Transverse colon (tissue), 4 donors: ENCODE measurements at regions not wholly inside any gene's neighbourhood (a gene's known extent, or its start where the extent isn't known, plus 50 kb on each side); places are given as distances from the start of the nearest gene placed in this dataset.

ENCODE experiments used
- CTCF ChIP-seq, 5 experiments: fragments of 200-600 bp in 3 of 5; fragments of 450-650 bp in 2 of 5; sonication (generic) in 3 of 5; IDR thresholded peaks; 1 replicate in 2 of 5; 2 replicates in 3 of 5; pipeline ENCODE4 v1.5.1; 2016 to 2017; ENCODE audit warnings: antibody characterized with exemption in 5 of 5, inconsistent platforms in 3 of 5, mild to moderate bottlenecking in 2 of 5, moderate library complexity in 1 of 5
- EP300 ChIP-seq: sonication (generic); formaldehyde crosslinking; IDR thresholded peaks from one replicate; pipeline ENCODE4 v1.6.1; 2017; ENCODE audit warnings: antibody characterized with exemption, low read depth
- POLR2A ChIP-seq: fragments of 450-650 bp; IDR thresholded peaks from one replicate; pipeline ENCODE4 v1.6.1; 2016; ENCODE audit warnings: antibody characterized with exemption, mild to moderate bottlenecking, moderate library complexity
- POLR2AphosphoS5 ChIP-seq, 3 donors: sonication (generic); formaldehyde crosslinking; IDR thresholded peaks; one replicate each; pipeline ENCODE4 v1.6.1; 2016; ENCODE audit warnings: antibody characterized with exemption in 3 of 3

GRCh38 chr5:5021436-5021835 lies 118.7 kb upstream of the ADAMTS16 start:
- TF ChIP-seq POLR2A (no peak), EP300 (no peak), CTCF (IDR thresholded peaks at IDR 0.05) (no peak), POLR2AphosphoS5 (IDR thresholded peaks at IDR 0.05) (no peak)
